HEK293T (cell line): ENCODE measurements at regions not wholly inside any gene's neighbourhood (a gene's known extent, or its start where the extent isn't known, plus 50 kb on each side); places are given as distances from the start of the nearest gene placed in this dataset.

ENCODE experiments used
- CTCF ChIA-PET: fragments of 350-600 bp; formaldehyde crosslinking; extraction: SDS; loops from one replicate; lab custom pipeline; 2021; ENCODE audit warnings: antibody characterized with exemption, inconsistent platforms; lab: Yijun Ruan, JAX
- POLR2A ChIA-PET: fragments of 350-600 bp; formaldehyde crosslinking; extraction: SDS; loops from one replicate; lab custom pipeline; 2020; ENCODE audit warnings: antibody characterized with exemption, inconsistent platforms; lab: Yijun Ruan, JAX
- DNase-seq: peaks from one replicate; pipeline ENCODE4 v3.0.0; 2012; ENCODE audit warnings: mixed read lengths; ENCODE audit errors: extremely low spot score
- ARNT ChIP-seq: fragments of 450-650 bp; IDR thresholded peaks from 2 replicates; pipeline ENCODE4 v1.6.1; 2017; ENCODE audit warnings: mild to moderate bottlenecking
- BHLHE40 ChIP-seq: fragments of 450-650 bp; IDR thresholded peaks from 2 replicates; pipeline ENCODE4 v1.6.1; 2016; ENCODE audit warnings: mild to moderate bottlenecking, moderate library complexity, borderline replicate concordance
- CTBP1 ChIP-seq: fragments of 450-650 bp; IDR thresholded peaks from 2 replicates; pipeline ENCODE4 v1.6.1; 2016; ENCODE audit warnings: borderline replicate concordance
- ELF4 ChIP-seq: fragments of 450-650 bp; IDR thresholded peaks from 2 replicates; pipeline ENCODE4 v1.6.1; 2017; ENCODE audit warnings: antibody characterized with exemption
- FOXA1 ChIP-seq: fragments of 450-650 bp; IDR thresholded peaks from 2 replicates; pipeline ENCODE4 v1.6.1; 2016; ENCODE audit warnings: mild to moderate bottlenecking
- FOXK2 ChIP-seq: fragments of 450-650 bp; IDR thresholded peaks from 2 replicates; pipeline ENCODE4 v1.6.1; 2016; ENCODE audit warnings: mild to moderate bottlenecking
- FOXM1 ChIP-seq: fragments of 450-650 bp; IDR thresholded peaks from 2 replicates; pipeline ENCODE4 v1.6.1; 2017; ENCODE audit warnings: mild to moderate bottlenecking, borderline replicate concordance
- HDGF ChIP-seq: fragments of 450-650 bp; IDR thresholded peaks from 2 replicates; pipeline ENCODE4 v1.6.1; 2017; ENCODE audit warnings: antibody characterized with exemption, borderline replicate concordance
- L3MBTL2 ChIP-seq: fragments of 450-650 bp; conservative IDR thresholded peaks from 2 replicates; pipeline ENCODE4 v1.6.1; 2016; ENCODE audit warnings: mild to moderate bottlenecking
- LEF1 ChIP-seq: fragments of 450-650 bp; IDR thresholded peaks from 2 replicates; pipeline ENCODE4 v1.6.1; 2017; ENCODE audit warnings: mild to moderate bottlenecking, borderline replicate concordance
- NFRKB ChIP-seq: fragments of 450-650 bp; IDR thresholded peaks from 2 replicates; pipeline ENCODE4 v1.6.1; 2016; ENCODE audit warnings: mild to moderate bottlenecking, moderate library complexity
- SP1 ChIP-seq: fragments of 450-650 bp; IDR thresholded peaks from 2 replicates; pipeline ENCODE4 v1.6.1; 2017
- SUZ12 ChIP-seq: fragments of 450-650 bp; IDR thresholded peaks from 2 replicates; pipeline ENCODE4 v1.6.1; 2016; ENCODE audit warnings: mild to moderate bottlenecking
- TARDBP ChIP-seq: fragments of 450-650 bp; IDR thresholded peaks from 2 replicates; pipeline ENCODE4 v1.6.1; 2016
- ZNF384 ChIP-seq: fragments of 450-650 bp; IDR thresholded peaks from 2 replicates; pipeline ENCODE4 v1.6.1; 2016
- TF ChIP-seq, protein P1 (sequence below): fragments of 450-650 bp; IDR thresholded peaks from 2 replicates; pipeline ENCODE4 v1.6.1; 2016

- TF ChIP-seq LEF1: no peak
- no peak for TF ChIP-seq TARDBP
- TF ChIP-seq L3MBTL2: no peak
- TF ChIP-seq ARNT: no peak
- no peak for TF ChIP-seq HDGF
- no peak for TF ChIP-seq FOXK2
- TF ChIP-seq NFRKB: no peak
- TF ChIP-seq FOXA1: no peak
- no peak for TF ChIP-seq ZNF384
- ChIA-PET POLR2A (no interaction called here), CTCF (no interaction called here)
- no peak for DNase-seq
Observed at GRCh38 chr1:87993051-87993450, 664.4 kb downstream of the LMO4 start.

DNA sequence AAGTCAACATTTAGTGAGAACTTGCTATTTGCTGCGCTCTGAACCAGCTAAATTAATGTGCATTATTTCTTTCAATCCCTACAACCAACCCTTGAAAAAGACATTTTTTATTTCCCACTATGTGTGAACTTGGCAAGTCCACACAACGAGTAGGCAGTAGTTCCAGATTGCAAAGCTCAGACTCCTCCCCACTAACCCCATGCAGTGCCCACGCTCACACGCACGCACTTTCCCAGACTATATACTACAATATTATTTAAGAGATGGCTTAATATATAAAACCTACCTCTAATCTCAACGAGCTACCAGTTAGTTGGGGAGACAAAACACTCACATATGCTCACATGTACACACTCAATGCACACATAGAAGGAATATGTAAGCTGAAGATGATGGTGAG is 671.2 kb downstream of the LMO4 start:
- CTCF ChIA-PET: no interaction called here
- TF ChIP-seq BHLHE40 (no peak), SUZ12 (no peak), ELF4 (no peak), FOXK2 (no peak), FOXM1 (no peak), ARNT (no peak), TARDBP (no peak)
- TF ChIP-seq, protein P1, sequence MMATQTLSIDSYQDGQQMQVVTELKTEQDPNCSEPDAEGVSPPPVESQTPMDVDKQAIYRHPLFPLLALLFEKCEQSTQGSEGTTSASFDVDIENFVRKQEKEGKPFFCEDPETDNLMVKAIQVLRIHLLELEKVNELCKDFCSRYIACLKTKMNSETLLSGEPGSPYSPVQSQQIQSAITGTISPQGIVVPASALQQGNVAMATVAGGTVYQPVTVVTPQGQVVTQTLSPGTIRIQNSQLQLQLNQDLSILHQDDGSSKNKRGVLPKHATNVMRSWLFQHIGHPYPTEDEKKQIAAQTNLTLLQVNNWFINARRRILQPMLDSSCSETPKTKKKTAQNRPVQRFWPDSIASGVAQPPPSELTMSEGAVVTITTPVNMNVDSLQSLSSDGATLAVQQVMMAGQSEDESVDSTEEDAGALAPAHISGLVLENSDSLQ: no peak
- POLR2A ChIA-PET: no interaction called here
- no peak for DNase-seq

DNA sequence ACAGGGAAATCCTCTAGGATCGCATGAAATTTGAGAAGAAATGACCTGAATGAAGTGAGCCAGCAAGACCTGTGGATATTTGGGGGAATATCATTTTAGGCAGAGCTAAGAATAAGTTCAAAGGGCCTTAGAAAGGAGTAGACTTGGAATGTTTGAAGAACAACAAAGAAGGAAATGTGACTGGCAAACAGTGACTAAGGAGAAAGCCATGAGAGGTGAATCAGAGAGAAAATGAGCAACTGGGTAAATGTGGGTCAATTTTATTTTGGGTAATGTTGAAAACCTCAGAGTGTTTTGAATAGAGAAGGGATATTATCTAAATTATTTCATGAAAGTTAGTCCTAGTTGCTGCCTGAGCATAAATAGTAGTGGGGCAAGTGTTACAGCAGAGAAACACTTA is 672.8 kb downstream of the LMO4 start:
- ChIA-PET POLR2A (no interaction called here), CTCF (no interaction called here)
- no peak for DNase-seq
- TF ChIP-seq NFRKB: no peak
- no peak for TF ChIP-seq HDGF
- no peak for TF ChIP-seq FOXA1
- TF ChIP-seq, protein P1: no peak
- no peak for TF ChIP-seq BHLHE40
- no peak for TF ChIP-seq FOXM1
- TF ChIP-seq L3MBTL2: no peak
- TF ChIP-seq ARNT: no peak
- no peak for TF ChIP-seq LEF1
- TF ChIP-seq TARDBP: no peak
- TF ChIP-seq SP1: no peak
- no peak for TF ChIP-seq CTBP1
- TF ChIP-seq ELF4: no peak
- TF ChIP-seq FOXK2: no peak
- no peak for TF ChIP-seq ZNF384
- TF ChIP-seq SUZ12: no peak

- POLR2A ChIA-PET: no interaction called here
- TF ChIP-seq, protein P1: no peak
- TF ChIP-seq FOXA1 (no peak), ZNF384 (no peak), FOXM1 (no peak), SUZ12 (no peak), ARNT (no peak), CTBP1 (no peak), BHLHE40 (no peak), ELF4 (no peak), SP1 (no peak), HDGF (no peak), L3MBTL2 (no peak), TARDBP (no peak), FOXK2 (no peak), LEF1 (no peak), NFRKB (no peak)
- DNase-seq: no peak
- CTCF ChIA-PET: no interaction called here
Observed at GRCh38 chr1:88003255-88003654, 674.6 kb downstream of the LMO4 start.

DNA sequence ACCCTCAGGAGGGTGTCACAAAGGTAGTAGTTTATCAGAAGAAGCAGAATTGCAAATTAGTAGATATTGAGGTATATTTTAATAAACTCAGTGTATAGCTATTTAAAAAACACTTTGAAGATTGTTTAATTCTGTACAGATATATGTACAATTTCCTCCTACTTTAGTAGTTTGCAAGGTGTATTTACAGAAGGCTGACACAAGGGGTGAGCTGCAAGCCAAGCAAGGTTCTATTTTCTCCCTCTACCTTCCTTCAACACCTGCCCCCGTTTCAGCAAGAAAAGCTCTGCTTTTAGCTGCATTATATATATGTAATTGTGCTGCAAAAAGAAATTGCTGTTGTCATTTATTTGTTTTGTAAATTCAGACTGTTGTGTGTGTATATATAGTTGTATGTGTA is 674.2 kb upstream of the PKN2 start:
- TF ChIP-seq TARDBP: no peak
- TF ChIP-seq BHLHE40: no peak
- no peak for TF ChIP-seq ELF4
- TF ChIP-seq SP1: no peak
- TF ChIP-seq, protein P1: no peak
- no peak for DNase-seq
- ChIA-PET CTCF (no interaction called here), POLR2A (no interaction called here)

DNA sequence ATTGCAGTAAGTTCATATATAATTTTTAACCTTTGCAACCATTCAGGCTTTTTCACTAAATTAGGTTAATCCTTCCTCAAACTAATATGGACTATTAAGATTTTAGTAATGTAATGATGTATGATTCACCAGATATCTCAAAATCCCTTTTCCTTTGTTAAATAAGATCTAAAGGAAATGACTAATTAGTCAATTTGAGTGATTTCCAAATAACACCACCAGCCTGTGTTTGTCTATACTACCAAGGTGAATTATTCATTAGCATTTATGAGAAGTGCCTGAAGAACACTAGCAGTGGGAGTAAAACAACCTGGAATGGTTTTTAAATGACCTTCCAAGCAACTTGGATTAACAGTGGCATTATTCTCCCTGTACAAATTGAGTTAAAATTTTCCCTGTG is 670.6 kb upstream of the PKN2 start:
- ChIA-PET CTCF (no interaction called here), POLR2A (no interaction called here)
- TF ChIP-seq TARDBP (no peak), NFRKB (no peak), FOXK2 (no peak), HDGF (no peak), FOXA1 (no peak), ZNF384 (no peak), L3MBTL2 (no peak), SP1 (no peak), BHLHE40 (no peak), ELF4 (no peak), LEF1 (no peak), FOXM1 (no peak), ARNT (no peak), CTBP1 (no peak), SUZ12 (no peak)
- DNase-seq: no peak
